ENCODE measurements at regions not wholly inside any gene's neighbourhood (a gene's known extent, or its start where the extent isn't known, plus 50 kb on each side); places are given as distances from the start of the nearest gene placed in this dataset.

DNA sequence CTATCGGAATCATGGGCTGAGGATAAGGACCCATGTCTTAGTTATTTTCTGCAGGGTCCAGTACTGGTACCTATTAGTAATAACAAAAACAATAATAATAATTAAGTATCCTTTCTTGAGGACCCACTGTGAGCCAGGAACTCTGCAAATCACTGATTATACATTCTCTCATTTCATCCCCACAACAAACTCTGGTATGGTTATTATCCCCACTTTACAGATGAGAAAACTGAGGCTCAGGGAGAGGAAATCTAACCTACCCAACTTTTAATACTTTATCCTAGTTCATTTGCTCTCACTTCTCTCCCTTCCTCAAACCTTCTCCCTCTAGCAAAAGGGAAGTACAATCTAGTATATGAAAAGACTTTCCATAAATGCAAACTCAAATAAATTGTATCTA is 528.4 kb upstream of the PROK2 start:
- DNase-seq: no peak

DNA sequence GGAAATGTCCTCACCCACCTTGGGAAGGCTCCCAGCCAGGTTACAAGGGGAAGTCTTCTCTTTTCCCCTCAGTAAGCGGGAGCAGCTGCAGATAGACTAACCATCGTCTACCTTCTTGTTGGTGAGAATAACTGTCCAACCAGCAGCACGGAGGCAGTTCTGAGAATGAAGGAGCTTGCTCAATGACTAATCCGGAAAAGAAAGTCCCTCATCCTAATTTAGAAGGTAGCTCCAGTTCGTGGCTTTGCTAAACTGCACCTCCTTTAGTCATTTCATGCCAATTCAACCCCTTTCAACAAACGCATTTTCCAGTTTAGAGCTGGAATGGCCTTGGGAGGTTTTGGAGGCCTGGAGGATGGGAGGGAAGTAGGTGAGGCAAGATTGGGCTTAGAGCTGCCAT is 527.4 kb upstream of the PROK2 start:
- no peak for DNase-seq

- DNase-seq: no peak
Observed at GRCh38 chr3:72311425-72311824, 526.5 kb upstream of the PROK2 start.

DNA sequence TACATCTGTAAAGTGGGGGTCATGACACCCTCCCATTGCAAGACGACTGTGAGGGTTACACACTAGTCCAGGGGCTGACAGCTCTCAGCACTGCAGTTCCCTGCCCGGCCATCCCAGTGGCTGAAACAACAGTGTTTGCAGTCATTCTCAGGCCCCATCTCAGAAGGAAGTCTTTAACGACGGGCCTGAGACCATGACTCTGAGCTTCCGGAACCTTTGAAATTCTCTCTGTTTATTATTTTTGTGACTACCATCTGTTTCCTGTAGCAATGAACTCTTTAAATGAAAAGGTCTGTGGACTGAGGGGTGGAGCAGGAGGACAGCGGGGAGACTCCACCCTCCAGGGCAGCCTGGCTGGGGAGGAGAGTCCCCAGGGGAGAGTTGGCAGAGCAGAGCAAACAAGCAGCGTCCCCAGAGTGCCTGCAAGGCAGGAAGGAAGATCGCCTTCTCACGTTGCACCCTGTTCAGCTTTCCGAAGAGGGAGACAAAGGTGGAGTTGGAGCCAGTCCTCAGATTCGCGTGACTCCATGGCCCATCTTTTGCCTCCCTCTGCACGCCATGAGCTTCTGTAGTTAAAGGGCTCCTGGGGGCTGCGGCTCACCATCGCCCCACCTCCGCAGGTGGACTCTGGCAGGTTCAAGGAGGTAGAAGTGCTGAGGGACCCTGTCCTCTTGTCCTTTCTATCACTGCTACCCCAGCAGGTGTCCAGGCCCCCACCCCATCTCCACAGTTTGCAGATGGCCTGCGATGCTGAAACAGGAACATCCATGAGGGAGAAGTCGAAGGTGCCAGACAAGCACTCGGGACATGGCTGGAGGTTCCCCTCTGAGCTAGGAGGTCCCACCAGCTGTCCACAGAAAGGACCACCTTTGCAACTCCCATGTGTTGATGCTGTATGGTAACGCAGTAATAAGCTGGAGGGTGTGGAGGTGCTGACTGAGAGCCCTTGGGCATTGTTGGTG is 525.8 kb upstream of the PROK2 start:
- no peak for DNase-seq

DNA sequence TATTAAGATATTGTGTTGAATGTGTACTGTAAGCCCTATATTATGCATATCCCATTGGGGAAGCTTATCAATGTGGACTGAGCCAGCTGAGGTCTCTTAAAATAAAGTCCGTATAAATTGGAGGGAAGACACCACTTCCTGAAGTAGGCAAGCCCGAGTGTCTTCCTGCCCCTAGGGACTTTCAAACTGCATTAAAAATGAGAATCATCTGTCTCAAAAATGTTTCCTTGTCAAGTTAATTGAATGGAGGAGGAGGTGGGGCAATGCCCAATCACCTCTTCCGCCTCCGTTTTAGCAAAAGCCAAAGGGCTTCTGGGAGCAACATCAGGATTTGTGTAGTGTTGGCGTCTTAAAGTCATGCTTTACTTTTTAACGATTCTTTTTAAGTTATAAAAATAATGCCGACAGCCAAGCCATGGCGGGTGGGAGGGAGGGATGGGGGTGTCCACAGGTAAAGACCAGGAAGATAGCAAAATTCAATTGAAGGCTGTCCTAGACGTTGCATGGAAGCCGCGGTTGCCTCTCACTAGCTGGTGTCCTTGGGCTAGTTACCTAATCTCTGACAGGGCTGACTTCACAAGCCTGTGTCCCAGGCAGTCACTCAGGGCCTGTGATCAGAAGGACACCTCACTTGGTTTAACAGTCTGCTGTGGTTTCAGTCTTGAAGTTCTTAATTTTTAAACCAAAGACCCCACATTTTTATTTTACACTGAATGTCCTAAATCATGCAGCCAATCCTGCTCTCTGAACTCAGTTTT is 524.9 kb upstream of the PROK2 start:
- DNase-seq: no peak

- no peak for DNase-seq
Observed at GRCh38 chr3:72308641-72309040, 523.7 kb upstream of the PROK2 start.

GRCh38 chr3:72307438-72308115 is 522.6 kb upstream of the PROK2 start:
- DNase-seq: no peak

DNA sequence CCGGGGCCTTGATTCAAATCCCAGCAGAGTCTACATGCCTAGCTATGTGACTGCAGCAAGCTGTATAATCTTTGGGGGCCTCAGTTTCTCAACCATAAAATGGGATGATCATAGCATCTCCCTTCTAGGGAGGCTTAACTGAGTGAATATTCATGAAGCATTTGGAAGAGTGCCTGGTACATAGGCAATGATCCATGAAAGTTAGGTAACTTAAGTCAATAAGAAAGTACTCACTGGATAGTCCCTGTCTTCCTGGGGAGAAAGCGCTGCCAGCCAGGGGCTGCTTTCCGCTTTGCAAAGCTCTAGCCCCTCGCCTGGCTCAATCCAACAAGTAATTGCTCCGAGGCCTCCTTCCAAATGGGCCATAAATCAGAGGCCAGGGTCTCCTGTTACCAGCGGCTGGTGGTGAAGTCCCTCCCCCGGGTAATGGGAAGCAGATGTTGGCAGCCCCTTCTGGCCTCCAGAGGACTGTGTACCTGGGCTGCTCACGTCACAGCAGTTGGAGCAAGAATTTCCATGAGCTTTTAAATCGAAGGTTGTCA is 521.9 kb upstream of the PROK2 start:
- peak; percentile 71 for DNase-seq

DNA sequence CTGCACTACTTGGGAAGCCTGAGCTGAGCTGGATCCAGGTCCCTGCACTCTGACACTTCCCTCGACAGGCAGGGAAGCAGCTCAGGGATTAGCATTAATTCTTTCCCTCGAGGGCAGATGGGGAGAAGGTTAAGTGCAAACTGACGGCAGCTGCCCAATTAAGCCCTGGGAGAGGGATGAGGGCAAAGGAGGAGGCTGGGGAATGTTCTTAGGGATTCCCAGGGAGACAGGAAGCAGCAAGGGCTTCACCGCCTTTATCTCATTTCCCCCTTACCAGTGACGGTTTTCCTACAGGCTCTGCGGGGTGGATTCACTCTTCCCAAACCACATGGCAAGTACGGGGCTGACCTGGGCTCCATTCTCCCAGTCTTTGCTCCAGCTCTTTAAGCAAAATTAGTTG is 519.0 kb upstream of the PROK2 start:
- no peak for DNase-seq

- no peak for DNase-seq
Observed at GRCh38 chr3:72301779-72302178, 516.8 kb upstream of the PROK2 start.

DNA sequence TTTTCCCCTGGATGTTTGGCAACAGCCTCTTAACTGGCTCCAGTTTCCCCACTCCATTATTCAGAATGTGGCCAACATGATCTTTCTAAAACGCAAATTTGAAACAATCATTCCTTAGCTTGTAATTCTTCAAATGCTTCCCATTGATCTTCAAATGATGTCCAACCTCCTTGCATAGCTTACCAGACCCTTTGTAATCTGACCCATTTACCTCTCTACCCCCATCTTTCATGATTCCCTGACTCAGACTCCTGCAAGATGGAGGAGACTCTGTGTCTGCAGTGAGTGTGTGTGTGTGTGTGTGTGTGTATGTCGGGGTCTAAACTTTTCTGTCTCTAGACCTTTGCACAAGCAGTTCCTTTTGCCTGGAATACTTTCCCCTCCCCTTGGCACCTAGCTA is 515.7 kb upstream of the PROK2 start:
- no peak for DNase-seq

GRCh38 chr3:72299823-72300222 is 514.9 kb upstream of the PROK2 start:
- DNase-seq: no peak

- DNase-seq: no peak
Observed at GRCh38 chr3:72299321-72299802, 514.4 kb upstream of the PROK2 start.

DNA sequence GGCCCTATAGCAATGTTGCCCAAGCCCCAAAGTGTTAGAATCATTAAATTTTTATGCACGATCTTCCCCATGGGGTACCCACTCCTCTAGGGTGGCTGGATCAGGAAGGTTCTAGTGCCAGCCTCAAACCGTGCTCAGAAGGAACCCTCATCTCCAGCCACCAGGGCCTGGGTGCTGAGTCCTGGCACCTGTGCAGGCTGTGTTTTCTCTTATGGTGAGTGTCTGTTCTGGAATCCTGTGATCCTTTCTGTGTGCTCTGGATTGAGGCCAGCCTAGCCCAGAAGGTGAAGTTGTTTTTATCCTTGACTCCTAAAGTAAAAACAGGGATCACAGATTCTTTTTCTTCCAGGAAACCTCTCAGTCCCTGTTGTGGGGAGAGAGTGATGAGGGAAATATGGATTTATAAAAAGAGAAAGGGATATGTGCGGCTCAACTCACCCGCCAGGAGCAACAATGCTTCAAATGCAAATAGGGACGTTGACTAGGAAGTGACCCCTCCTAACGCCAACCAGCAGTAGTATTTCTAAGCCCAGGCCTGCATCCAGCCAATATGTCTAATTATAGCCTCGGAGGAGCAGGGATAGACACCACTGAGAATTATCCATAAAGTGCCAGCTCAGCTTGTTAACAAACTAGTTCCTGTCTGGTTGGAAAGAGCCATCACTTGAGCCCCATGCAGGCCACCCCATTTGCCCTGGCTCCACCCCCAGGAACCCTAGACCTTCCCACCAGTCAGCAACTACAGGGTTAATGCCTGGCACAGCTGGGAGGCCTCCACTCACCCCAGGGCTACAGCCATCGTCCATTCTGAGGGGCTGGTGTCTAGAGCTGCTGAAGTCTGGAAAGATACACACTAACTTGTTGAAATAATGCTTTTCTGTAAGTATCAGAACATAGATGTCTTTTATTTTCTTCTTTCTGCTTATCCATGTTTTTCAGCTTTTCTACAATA is 513.5 kb upstream of the PROK2 start:
- DNase-seq: no peak

- no peak for DNase-seq
Observed at GRCh38 chr3:72297481-72297880, 512.5 kb upstream of the PROK2 start.

DNA sequence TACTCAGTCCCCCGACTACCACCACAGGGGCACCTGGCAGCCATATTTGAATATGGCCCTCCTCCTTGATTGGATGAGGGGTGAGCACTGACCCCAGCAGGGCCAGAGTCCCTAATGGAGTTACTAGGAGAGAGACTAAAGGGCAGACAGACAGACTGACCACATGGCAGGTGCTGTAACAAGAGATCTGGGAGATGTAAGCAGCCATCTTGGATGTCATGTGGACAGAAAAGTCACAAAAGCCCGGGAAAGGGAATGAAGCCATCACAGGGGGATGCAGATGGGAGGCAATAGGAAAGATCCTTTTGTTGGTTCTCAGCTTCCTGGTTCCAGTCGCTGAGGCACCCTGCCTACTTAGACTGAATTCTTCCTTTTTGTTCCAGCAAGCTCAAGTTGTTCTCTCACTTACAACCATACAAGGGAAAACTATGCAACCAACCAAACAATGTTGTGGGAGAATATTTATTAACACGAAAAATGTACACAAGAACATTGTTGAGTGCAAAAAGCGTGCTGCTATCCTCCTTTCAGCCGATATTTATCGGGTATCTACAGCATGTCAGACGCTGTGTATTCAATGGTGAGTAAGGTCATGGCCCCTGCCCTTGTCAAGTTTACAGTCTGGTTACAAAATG is 511.6 kb upstream of the PROK2 start:
- no peak for DNase-seq

- no peak for DNase-seq
Observed at GRCh38 chr3:72295962-72296450, 511.1 kb upstream of the PROK2 start.

DNA sequence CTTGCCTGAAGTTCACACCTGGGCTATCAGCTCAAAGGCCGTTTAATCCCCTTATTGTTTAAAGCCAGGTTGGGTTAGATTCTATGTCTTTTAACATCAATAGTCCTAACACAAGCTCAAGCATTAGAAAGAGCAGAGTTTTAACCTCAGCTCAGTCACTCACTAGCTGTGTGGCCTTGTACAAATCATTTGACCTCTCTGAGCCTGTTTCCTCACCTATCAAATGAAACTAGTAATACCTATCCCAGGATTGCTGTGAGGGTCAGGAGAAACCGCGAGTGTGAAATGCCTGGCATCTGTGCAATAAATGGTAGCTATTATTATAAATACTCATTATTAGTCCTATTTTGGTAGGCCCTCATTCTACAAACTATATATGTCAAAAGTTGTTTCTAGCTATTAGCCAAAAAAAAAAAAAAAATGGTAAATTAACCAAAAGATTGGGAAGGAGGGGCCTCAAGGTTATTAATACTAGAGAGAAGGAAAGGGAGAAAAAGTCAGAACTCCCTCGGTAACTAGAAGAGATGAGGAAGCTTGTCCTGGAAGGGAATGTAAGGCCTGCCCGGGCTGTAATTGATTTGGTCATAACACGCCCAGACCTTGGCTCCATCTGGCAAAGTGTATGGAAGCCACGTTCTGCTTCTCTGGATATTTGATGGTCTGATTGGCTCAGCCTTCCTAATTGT is 510.5 kb upstream of the PROK2 start:
- DNase-seq: no peak

DNA sequence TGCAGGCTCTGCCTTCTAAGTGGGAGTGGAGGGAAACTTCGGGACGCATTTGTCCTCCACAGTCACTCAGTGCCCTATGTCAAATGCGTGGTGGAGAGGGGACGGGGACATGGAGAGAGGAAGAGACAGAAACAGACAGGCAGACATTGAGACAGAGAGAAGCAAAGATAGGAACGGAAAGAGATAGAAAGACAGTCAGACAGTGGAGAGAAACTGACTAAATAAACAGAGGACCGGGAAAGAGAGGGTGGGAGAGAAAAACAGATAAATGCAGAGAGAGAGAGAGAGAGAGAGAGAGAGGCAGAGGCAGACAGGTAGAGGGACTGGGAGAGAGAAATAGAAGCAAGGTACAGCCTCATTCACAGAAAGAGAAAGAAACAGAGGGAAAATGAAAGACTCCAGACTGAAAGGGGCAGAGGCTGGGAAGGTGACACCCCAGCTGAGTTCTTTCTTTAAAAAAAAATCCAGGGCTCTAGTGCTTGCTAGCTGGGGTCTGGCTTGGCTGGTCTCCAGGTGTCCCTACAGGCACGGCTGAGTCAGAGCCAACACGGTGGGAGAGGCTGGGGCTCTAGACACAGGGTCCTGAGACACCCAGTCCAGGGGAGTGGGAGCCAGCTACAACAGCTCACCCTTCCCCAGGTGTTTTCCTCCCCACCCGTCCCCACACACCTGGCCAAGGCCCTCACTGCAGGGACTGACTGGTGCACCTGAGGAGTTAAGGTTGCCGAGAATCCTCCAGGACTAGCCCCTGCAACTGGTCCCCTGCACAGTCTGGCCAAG is 506.1 kb upstream of the PROK2 start:
- DNase-seq: no peak

GRCh38 chr3:72289692-72290071 is 504.7 kb upstream of the PROK2 start:
- no peak for DNase-seq

Measured in NCI-H1105 (cell line).